Natural killer cell (primary cell): ENCODE measurements at regions not wholly inside any gene's neighbourhood (a gene's known extent, or its start where the extent isn't known, plus 50 kb on each side); places are given as distances from the start of the nearest gene placed in this dataset.

Experiments
- ATAC-seq, 3 donors: fragments of 150-1000 bp in 2 of 3; fragments of 200-7000 bp in 1 of 3; cut with Tn5 transposase; 1 replicate in 1 of 3; 2 replicates in 2 of 3; pipeline ENCODE4 v1.10.0; 2021; ENCODE audit warnings: mild to moderate bottlenecking in 2 of 3, moderate library complexity in 2 of 3
- DNase-seq, 2 donors: peaks; one replicate each; pipeline versions ENCODE4 v3.0.0 to v3.0.0-alpha.2; 2013 to 2021; ENCODE audit warnings: mixed read lengths in 1 of 2
- H3K27ac ChIP-seq: one replicate; pipeline ENCODE4 v1.5.1; 2013; ENCODE audit warnings: mild to moderate bottlenecking, low read length
- H3K27me3 ChIP-seq: one replicate; pipeline ENCODE4 v1.6.1; 2013; ENCODE audit warnings: low read length; ENCODE audit not compliant: control insufficient read depth, insufficient read depth
- H3K36me3 ChIP-seq: one replicate; pipeline ENCODE4 v1.6.1; 2013; ENCODE audit warnings: low read length; ENCODE audit not compliant: control insufficient read depth, insufficient read depth
- H3K4me1 ChIP-seq: one replicate; pipeline ENCODE4 v1.6.1; 2013; ENCODE audit warnings: low read length; ENCODE audit not compliant: control insufficient read depth, insufficient read depth
- H3K4me3 ChIP-seq: one replicate; pipeline ENCODE4 v1.5.1; 2013; ENCODE audit warnings: low read length
- H3K9me3 ChIP-seq: one replicate; pipeline ENCODE4 v1.6.1; 2013; ENCODE audit warnings: low read length; ENCODE audit not compliant: control insufficient read depth, insufficient read depth
- H3K27ac Mint-ChIP-seq, 2 donors: one replicate each; pipeline ENCODE4 v1.8.0; 2022; ENCODE audit warnings: mild to moderate bottlenecking in 2 of 2, mixed read lengths in 2 of 2, moderate library complexity in 1 of 2
- H3K27me3 Mint-ChIP-seq, 2 donors: one replicate each; pipeline ENCODE4 v1.8.0; 2022; ENCODE audit warnings: low read depth in 2 of 2, mixed read lengths in 2 of 2
- H3K36me3 Mint-ChIP-seq: one replicate; pipeline ENCODE4 v1.8.0; 2022; ENCODE audit warnings: mixed read lengths
- H3K4me1 Mint-ChIP-seq, 2 donors: one replicate each; pipeline ENCODE4 v1.8.0; 2022; ENCODE audit warnings: mixed read lengths in 2 of 2
- H3K4me3 Mint-ChIP-seq: one replicate; pipeline ENCODE4 v1.8.0; 2022; ENCODE audit warnings: mild to moderate bottlenecking, moderate library complexity, mixed read lengths
- H3K9me3 Mint-ChIP-seq, 2 donors: one replicate each; pipeline ENCODE4 v1.8.0; 2022; ENCODE audit warnings: mixed read lengths in 2 of 2
- WGBS: methylation state at CpG from one replicate; pipeline ENCODE4 v1.1.7; 2013; ENCODE audit warnings: missing lambda C conversion rate; ENCODE audit not compliant: insufficient coverage; 5-methylcytosine and 5-hydroxymethylcytosine counted together
- intact Hi-C: fragments of 100-400 bp; cut with micrococcal nuclease; formaldehyde crosslinking; loops from one replicate; pipeline ENCODE4 v1.14.2; 2022
- TF ChIP-seq, protein P1 (sequence below): fragments of 200-600 bp; IDR thresholded peaks from one replicate; pipeline ENCODE4 v1.8.0; 2022; ENCODE audit warnings: antibody characterized with exemption

- Histone ChIP-seq H3K27me3 (peaks cover 7% of the 10 kb centered on the region), H3K4me1 (peaks cover 1% of the 10 kb centered on the region), H3K9me3 (no peaks in the 10 kb centered on the region), H3K36me3 (no peaks in the 10 kb centered on the region), H3K4me3 (no peak overlapping the region), H3K27ac (no peak overlapping the region)
- H3K27ac Mint-ChIP-seq = no peak overlapping the region
- no peak for DNase-seq
- H3K36me3 Mint-ChIP-seq = peaks cover 4% of the 10 kb centered on the region
- peaks cover 2 to 9% of the 10 kb centered on the region in 2 donors for H3K4me1 Mint-ChIP-seq
- ATAC-seq = no peak
- TF ChIP-seq, protein P1, sequence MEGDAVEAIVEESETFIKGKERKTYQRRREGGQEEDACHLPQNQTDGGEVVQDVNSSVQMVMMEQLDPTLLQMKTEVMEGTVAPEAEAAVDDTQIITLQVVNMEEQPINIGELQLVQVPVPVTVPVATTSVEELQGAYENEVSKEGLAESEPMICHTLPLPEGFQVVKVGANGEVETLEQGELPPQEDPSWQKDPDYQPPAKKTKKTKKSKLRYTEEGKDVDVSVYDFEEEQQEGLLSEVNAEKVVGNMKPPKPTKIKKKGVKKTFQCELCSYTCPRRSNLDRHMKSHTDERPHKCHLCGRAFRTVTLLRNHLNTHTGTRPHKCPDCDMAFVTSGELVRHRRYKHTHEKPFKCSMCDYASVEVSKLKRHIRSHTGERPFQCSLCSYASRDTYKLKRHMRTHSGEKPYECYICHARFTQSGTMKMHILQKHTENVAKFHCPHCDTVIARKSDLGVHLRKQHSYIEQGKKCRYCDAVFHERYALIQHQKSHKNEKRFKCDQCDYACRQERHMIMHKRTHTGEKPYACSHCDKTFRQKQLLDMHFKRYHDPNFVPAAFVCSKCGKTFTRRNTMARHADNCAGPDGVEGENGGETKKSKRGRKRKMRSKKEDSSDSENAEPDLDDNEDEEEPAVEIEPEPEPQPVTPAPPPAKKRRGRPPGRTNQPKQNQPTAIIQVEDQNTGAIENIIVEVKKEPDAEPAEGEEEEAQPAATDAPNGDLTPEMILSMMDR = no peak
- intact Hi-C loops = no loop called here
- H3K27me3 Mint-ChIP-seq = peaks cover 19 to 68% of the 10 kb centered on the region in 2 donors
- 95% methylated on average over 3 of the region's 3 CpGs for WGBS
- H3K4me3 Mint-ChIP-seq = no peak overlapping the region
- H3K9me3 Mint-ChIP-seq = peaks cover 3 to 6% of the 10 kb centered on the region in 2 donors
These were observed 186.0 kb upstream of the MGMT start for GRCh38 chr10:129280908-129281586.

DNA sequence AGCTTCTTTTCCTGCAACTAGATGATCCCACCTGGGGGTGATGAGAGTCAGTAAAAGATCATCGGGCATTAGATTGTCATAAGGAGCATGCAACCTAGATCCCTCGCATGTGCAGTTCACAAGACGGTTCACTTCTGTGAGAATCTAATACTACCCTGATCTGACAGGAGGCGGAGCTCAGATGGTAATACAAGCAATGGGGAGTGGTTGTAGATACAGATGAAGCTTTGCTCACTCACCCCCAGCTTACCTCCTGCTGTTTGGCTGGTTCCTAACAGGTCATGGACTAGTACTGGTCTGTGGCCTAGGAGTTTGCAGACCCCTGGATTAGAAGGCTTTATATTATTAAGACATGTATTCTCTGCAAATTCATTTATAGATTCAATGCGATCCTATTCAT, 181.6 kb upstream of the MGMT start:
- Histone ChIP-seq H3K27me3 (peaks cover 3% of the 10 kb centered on the region), H3K4me3 (no peak overlapping the region), H3K36me3 (no peaks in the 10 kb centered on the region), H3K4me1 (no peaks in the 10 kb centered on the region), H3K27ac (no peak overlapping the region), H3K9me3 (no peaks in the 10 kb centered on the region)
- peaks cover 4% of the 10 kb centered on the region for H3K36me3 Mint-ChIP-seq
- H3K27ac Mint-ChIP-seq = no peak overlapping the region
- peaks cover 3 to 6% of the 10 kb centered on the region in 2 donors for H3K9me3 Mint-ChIP-seq
- H3K4me3 Mint-ChIP-seq = no peak overlapping the region
- DNase-seq = no peak
- intact Hi-C loops = no loop called here
- TF ChIP-seq, protein P1 = no peak
- ATAC-seq = no peak
- no peaks in the 10 kb centered on the region for H3K4me1 Mint-ChIP-seq
- peaks cover 14 to 48% of the 10 kb centered on the region in 2 donors for H3K27me3 Mint-ChIP-seq
- 88% methylated on average over 3 of the region's 5 CpGs for WGBS

DNA sequence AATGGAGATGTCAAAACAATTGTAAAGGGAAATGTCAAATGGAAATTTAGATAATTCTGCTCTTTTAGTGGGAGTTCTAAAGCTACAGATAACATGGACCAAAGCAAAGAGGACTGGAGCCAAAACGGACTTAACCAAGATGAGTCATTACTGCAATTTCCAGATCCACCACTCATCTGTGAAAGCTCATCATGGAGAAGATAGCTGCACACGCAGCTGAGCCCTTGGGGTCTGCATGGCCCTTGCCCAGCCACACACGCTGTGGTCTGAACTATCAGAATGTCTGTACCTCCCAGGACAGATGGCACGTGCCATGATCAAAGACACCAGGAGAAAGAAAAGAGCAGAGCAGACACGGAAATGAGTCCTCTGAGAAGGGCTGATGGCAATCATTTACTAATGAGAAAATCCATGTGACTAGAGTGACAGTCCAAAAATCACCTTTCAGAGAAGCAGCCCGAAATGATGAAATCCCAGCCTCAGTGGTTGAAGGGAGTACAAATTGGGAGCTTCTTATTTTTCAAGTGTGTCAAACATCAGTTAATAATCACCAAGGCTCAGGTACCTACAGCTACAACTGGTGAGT, 177.9 kb upstream of the MGMT start:
- no peak for ATAC-seq
- no peaks in the 10 kb centered on the region for H3K36me3 Mint-ChIP-seq
- Histone ChIP-seq H3K27ac (no peak overlapping the region), H3K36me3 (no peaks in the 10 kb centered on the region), H3K9me3 (no peaks in the 10 kb centered on the region), H3K4me1 (no peaks in the 10 kb centered on the region), H3K4me3 (no peak overlapping the region), H3K27me3 (peaks cover 2% of the 10 kb centered on the region)
- DNase-seq = no peak
- intact Hi-C loops = no loop called here
- 87% methylated on average over 6 of the region's 6 CpGs for WGBS
- no peak overlapping the region for H3K27ac Mint-ChIP-seq
- no peak overlapping the region for H3K4me3 Mint-ChIP-seq
- H3K9me3 Mint-ChIP-seq = peaks cover 0 to 2% of the 10 kb centered on the region in 2 donors
- TF ChIP-seq, protein P1 = no peak
- H3K4me1 Mint-ChIP-seq = no peaks in the 10 kb centered on the region
- H3K27me3 Mint-ChIP-seq = peaks cover 7 to 34% of the 10 kb centered on the region in 2 donors
